Psoas muscle (tissue), 7 donors: ENCODE measurements at regions not wholly inside any gene's neighbourhood (a gene's known extent, or its start where the extent isn't known, plus 50 kb on each side); places are given as distances from the start of the nearest gene placed in this dataset.

Experiments used
- ATAC-seq, 4 donors: fragments of 200-7000 bp; cut with Tn5 transposase; one replicate each; pipeline ENCODE4 v1.9.1; 2020; ENCODE audit warnings: moderate library complexity in 3 of 4, mild to moderate bottlenecking in 2 of 4
- DNase-seq, 2 donors: peaks; one replicate each; pipeline ENCODE4 v3.0.0-alpha.2; 2020
- H3K27ac ChIP-seq: fragments of 200-600 bp; one replicate; pipeline ENCODE4 v1.8.0; 2022
- H3K27me3 ChIP-seq, 3 donors: fragments of 200-600 bp in 1 of 3; one replicate each; pipeline versions ENCODE4 v1.6.1 to v1.8.0; 2013 to 2022; ENCODE audit warnings: low read length in 2 of 3, mild to moderate bottlenecking in 2 of 3, moderate library complexity in 1 of 3; ENCODE audit not compliant: insufficient read depth in 3 of 3
- H3K36me3 ChIP-seq, 2 donors: fragments of 200-600 bp in 1 of 2; one replicate each; pipeline versions ENCODE4 v1.6.1 to v1.8.0; 2013 to 2022; ENCODE audit warnings: low read depth in 1 of 2, mild to moderate bottlenecking in 1 of 2, moderate library complexity in 1 of 2; ENCODE audit not compliant: insufficient read depth in 1 of 2
- H3K4me1 ChIP-seq: fragments of 200-600 bp; one replicate; pipeline ENCODE4 v1.8.0; 2022
- H3K4me3 ChIP-seq: fragments of 200-600 bp; one replicate; pipeline ENCODE4 v1.8.0; 2022; ENCODE audit warnings: mild to moderate bottlenecking
- H3K9me3 ChIP-seq: fragments of 200-600 bp; one replicate; pipeline ENCODE4 v1.8.0; 2022
- WGBS, 3 donors: extraction: QIAGEN DNeasy Blood & Tissue Kit; methylation state at CpG; one replicate each; pipeline versions ENCODE4 v1.1.6 to v1.1.7; 2013; 5-methylcytosine and 5-hydroxymethylcytosine counted together
- intact Hi-C, 2 donors: fragments of 100-400 bp; cut with DNase I; formaldehyde crosslinking; loops; one replicate each; pipeline versions ENCODE4 v1.11.0 to v1.14.2; 2022
- TF ChIP-seq, protein P1 (sequence below): fragments of 200-600 bp; IDR thresholded peaks from one replicate; pipeline ENCODE4 v1.8.0; 2022; ENCODE audit warnings: antibody characterized with exemption
- donor health status: healthy with polysubstance abuse.
- donor health status: DM: no; HTN: no; CAD: no; lungs with moderate emphysema.
- donor health status: Bipolar disorder and iron deficiency.
- donor health status: healthy.
- donor health status: DM: yes; HTN: yes; CAD: no.
- donor health status: DM: no; HTN: no; CAD: no.
- donor health status: DM: yes; HTN: yes; CAD: no.

DNA sequence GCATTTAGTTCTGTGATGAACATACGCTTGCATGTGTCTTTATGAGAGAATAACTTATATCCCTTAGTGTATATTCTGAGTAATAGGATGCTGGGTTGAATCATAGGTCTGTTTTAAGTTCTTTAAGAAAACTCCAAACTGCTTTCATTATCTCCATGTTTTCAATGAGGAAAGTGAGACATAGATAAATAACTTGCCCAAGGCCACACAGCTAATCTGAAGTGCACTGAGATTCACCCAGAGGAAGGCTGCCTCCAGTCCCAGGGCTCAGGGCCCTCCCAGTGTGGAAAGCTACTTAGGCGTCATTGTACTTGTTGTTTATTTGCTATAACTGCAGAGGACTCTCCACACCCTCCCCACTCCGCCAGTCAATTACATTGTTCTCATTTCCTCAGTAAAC is 126.7 kb downstream of the INHBA start:
- ATAC-seq (no peak), DNase-seq (no peak)
- WGBS, 3 donors: 85 to 90% (median 87%) methylated on average over 3 of the region's 3 CpGs
- Histone ChIP-seq H3K4me1 (no peaks in the 10 kb centered on the region), H3K9me3 (no peaks in the 10 kb centered on the region), H3K36me3 (no peaks in the 10 kb centered on the region), H3K27me3 (no peaks in the 10 kb centered on the region), H3K27ac (no peak overlapping the region), H3K4me3 (no peak overlapping the region)
- intact Hi-C loops: no loop called here
- TF ChIP-seq, protein P1, sequence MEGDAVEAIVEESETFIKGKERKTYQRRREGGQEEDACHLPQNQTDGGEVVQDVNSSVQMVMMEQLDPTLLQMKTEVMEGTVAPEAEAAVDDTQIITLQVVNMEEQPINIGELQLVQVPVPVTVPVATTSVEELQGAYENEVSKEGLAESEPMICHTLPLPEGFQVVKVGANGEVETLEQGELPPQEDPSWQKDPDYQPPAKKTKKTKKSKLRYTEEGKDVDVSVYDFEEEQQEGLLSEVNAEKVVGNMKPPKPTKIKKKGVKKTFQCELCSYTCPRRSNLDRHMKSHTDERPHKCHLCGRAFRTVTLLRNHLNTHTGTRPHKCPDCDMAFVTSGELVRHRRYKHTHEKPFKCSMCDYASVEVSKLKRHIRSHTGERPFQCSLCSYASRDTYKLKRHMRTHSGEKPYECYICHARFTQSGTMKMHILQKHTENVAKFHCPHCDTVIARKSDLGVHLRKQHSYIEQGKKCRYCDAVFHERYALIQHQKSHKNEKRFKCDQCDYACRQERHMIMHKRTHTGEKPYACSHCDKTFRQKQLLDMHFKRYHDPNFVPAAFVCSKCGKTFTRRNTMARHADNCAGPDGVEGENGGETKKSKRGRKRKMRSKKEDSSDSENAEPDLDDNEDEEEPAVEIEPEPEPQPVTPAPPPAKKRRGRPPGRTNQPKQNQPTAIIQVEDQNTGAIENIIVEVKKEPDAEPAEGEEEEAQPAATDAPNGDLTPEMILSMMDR: no peak

DNA sequence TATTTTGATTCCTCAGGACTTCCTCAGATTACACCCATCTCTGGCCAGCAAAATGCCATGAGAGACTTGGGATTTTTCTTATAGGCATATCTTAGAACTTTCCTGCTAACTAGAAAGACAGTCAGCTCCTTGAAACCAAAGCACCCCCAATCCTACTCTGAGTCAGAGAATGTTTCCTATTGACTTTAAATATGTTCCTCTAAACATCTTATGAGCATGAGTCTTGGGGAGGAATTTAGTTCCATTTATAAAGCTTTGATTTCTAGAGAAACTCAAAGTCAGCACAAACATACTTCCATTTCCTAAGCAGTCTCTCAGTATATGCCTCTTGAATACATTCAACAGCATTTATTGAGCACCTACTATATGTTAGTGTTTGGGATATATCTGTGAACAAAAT is 128.5 kb downstream of the INHBA start:
- H3K4me1 ChIP-seq: no peaks in the 10 kb centered on the region
- TF ChIP-seq, protein P1: no peak
- DNase-seq (no peak), ATAC-seq (no peak)
- intact Hi-C loops: no loop called here
- no peak overlapping the region for H3K27ac ChIP-seq
- H3K27me3 ChIP-seq: no peaks in the 10 kb centered on the region
- H3K36me3 ChIP-seq: no peaks in the 10 kb centered on the region
- H3K9me3 ChIP-seq: no peaks in the 10 kb centered on the region
- no peak overlapping the region for H3K4me3 ChIP-seq

DNA sequence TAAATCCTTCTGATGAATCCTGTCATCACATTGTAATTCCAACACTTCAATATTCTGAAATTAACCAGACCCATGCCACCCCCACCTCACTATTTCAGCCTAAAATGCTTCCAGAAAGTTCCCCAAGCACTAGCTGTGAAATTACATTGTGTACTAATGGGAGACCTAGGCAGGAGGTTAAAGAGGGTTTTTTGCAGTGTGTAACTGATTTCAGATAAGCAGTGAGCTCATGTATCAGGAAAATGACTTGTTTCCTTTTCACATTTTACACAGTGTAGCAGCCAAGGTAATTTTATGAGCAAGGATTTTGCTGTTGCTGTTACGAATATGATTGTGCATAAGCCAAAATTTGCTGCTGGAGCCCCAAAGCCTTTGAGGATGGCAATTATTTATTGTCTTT is 129.0 kb downstream of the INHBA start:
- no peaks in the 10 kb centered on the region for H3K9me3 ChIP-seq
- TF ChIP-seq, protein P1: no peak
- no peak for DNase-seq
- H3K4me3 ChIP-seq: no peak overlapping the region
- H3K27ac ChIP-seq: no peak overlapping the region
- 18 to 35% (median 29%) methylated on average over 1 of the region's 1 CpG for WGBS, 3 donors
- ATAC-seq: no peak
- no peaks in the 10 kb centered on the region for H3K4me1 ChIP-seq
- intact Hi-C loops: no loop called here
- H3K27me3 ChIP-seq: no peaks in the 10 kb centered on the region
- no peaks in the 10 kb centered on the region for H3K36me3 ChIP-seq

DNA sequence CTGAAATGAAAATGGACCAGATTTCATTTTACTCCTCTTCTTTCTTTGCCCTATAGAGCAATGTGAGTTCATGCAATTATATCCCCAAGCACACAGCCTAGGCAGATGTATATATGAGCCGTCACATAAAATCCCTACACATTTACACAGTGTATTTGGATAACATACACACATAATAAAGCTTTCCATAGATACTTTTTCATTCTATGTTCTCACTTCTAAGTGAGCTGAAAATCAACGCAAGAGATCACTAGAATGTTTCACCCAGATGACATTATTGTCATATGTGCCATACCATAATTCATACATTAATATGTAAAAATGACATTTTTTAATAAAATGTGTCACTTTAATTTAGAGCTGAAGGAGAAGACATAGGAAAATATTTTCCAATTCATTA is 129.4 kb downstream of the INHBA start:
- H3K4me1 ChIP-seq: no peaks in the 10 kb centered on the region
- no peaks in the 10 kb centered on the region for H3K36me3 ChIP-seq
- DNase-seq: no peak
- H3K27ac ChIP-seq: no peak overlapping the region
- no peak overlapping the region for H3K4me3 ChIP-seq
- WGBS, 3 donors: 78 to 84% (median 83%) methylated on average over 2 of the region's 2 CpGs
- no peaks in the 10 kb centered on the region for H3K9me3 ChIP-seq
- ATAC-seq: no peak
- H3K27me3 ChIP-seq: no peaks in the 10 kb centered on the region
- TF ChIP-seq, protein P1: no peak
- intact Hi-C loops: no loop called here

DNA sequence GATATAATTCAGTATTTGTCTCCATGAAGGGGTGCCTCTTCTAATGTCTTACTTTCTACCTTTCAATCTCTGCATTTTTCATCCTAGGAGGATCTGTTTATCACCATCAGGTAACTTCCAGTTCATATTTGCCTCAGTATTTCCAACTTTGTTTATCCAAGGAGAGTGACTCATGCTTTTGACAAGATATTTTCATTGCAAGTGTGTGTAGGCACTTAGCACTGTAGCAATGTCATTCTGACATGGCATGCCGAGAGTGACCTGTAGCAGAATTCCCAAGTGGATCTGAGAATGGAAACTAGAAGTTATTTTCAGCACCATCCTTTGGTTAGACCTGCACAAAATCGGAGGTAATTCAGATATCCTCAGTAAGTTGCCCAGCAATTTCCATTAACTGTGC is 129.9 kb downstream of the INHBA start:
- Histone ChIP-seq H3K36me3 (no peaks in the 10 kb centered on the region), H3K27me3 (no peaks in the 10 kb centered on the region), H3K4me3 (no peak overlapping the region), H3K27ac (no peak overlapping the region), H3K4me1 (no peaks in the 10 kb centered on the region), H3K9me3 (no peaks in the 10 kb centered on the region)
- DNase-seq (no peak), ATAC-seq (peak in 1 of 4 donors; percentile 33)
- TF ChIP-seq, protein P1: no peak
- 70 to 77% (median 74%) methylated on average over 2 of the region's 2 CpGs for WGBS, 3 donors
- intact Hi-C loops: no loop called here
